GM13977 (cell line): ENCODE measurements at regions not wholly inside any gene's neighbourhood (a gene's known extent, or its start where the extent isn't known, plus 50 kb on each side); places are given as distances from the start of the nearest gene placed in this dataset.
"Not testable (repeated sequence)": the region's sequence is repeated elsewhere in the genome, so short reads cannot be mapped to it uniquely, and the experiment has no call there.

Experiments used
- DNase-seq: peaks from one replicate; pipeline ENCODE4 v3.0.0; 2012; ENCODE audit warnings: low spot score
- CTCF ChIP-seq: IDR thresholded peaks from 2 replicates; pipeline ENCODE4 v1.5.1; 2012; ENCODE audit warnings: mild to moderate bottlenecking, control low read depth; ENCODE audit not compliant: insufficient read depth; ENCODE audit errors: extremely low read depth, missing control alignments
- in situ Hi-C: fragments of 300-500 bp; cut with MboI; formaldehyde crosslinking; loops from one replicate; pipeline ENCODE4 v1.12.0; 2022; ENCODE audit warnings: low sequenced_read_pairs, low pct_unique_long_range_greater_than_20kb, mixed read lengths, inconsistent platforms; ENCODE audit not compliant: unreplicated experiment

- in situ Hi-C loops, result no loop called here
- no peak for DNase-seq
- no peak for TF ChIP-seq CTCF
Measured at GRCh38 chr1:182315167-182315556, 76.4 kb downstream of the GLUL start.

- no peak for DNase-seq
- in situ Hi-C loops, result no loop called here
- TF ChIP-seq CTCF, result no peak
Measured at GRCh38 chr1:182309631-182310351, 81.8 kb downstream of the GLUL start.

GRCh38 chr1:182308826-182309225, 82.8 kb downstream of the GLUL start:
- TF ChIP-seq CTCF, result no peak
- in situ Hi-C loops, result no loop called here
- no peak for DNase-seq

- DNase-seq, in situ Hi-C loops: not testable (repeated sequence)
Measured at GRCh38 chr1:182307486-182307885, 84.1 kb downstream of the GLUL start.

- DNase-seq, result no peak
- no peak for TF ChIP-seq CTCF
- in situ Hi-C loops, result no loop called here
Measured at GRCh38 chr1:182305861-182306260, 85.7 kb downstream of the GLUL start.

GRCh38 chr1:182304627-182305026, 87.0 kb downstream of the GLUL start:
- in situ Hi-C loops, result no loop called here
- DNase-seq, result no peak
- no peak for TF ChIP-seq CTCF

- in situ Hi-C loops, result no loop called here
- no peak for DNase-seq
- TF ChIP-seq CTCF, result no peak
Measured at GRCh38 chr1:182304218-182304617, 87.4 kb downstream of the GLUL start.
